GM19023 (cell line): ENCODE measurements at regions not wholly inside any gene's neighbourhood (a gene's known extent, or its start where the extent isn't known, plus 50 kb on each side); places are given as distances from the start of the nearest gene placed in this dataset.
"Not testable (repeated sequence)": the region's sequence is repeated elsewhere in the genome, so short reads cannot be mapped to it uniquely, and the experiment has no call there.

ENCODE experiments used
- ATAC-seq: cut with Tn5 transposase; IDR thresholded peaks from one replicate; pipeline ENCODE4 v1.9.1; 2021; ENCODE audit warnings: mild to moderate bottlenecking, moderate library complexity; ENCODE audit not compliant: unreplicated experiment

DNA sequence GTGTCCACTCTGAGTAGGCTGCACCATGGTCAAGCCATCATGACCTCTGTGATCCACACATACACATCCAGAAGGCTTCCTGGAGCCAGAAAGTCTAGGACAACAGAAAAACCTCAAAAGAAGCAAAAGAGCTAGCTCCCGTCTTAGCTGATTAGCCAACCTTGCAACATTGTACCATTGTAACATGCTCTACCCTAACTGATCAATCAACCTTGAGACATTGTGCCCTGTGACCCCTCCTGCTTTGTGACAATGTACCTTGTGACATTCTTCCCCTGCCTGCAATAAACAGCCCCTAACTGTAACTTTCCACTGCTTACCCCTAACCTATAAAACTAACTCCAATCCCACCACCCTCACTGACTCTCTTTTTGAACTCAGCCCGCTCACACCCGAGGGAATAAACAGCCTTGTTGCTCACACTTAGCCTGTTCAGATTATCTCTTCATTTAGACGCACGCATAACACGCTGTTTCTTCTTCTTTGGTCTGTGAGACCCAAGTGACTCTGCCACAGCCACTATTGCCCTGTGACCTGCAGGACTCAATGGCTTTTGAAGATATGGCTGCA lies 1104.6 kb downstream of the OTOL1 start:
- ATAC-seq = no peak

DNA sequence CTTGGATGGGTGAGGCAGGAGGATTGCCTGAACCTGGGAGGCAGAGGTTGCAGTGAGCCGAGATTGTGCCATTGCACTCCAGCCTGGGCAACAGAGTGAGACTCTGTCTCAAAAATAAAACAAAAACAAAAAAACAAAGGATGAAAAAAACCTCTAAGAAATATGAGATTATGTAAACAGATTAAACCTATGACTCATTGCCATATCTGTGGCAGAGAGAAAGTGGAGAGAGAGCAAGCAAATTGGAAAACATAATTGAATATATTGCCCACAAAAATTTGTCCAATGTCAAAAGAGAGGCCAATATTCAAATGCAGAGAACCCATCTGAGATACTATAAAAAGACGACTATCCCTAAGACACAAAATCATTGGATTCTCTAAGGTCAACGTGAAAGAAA lies 1106.0 kb downstream of the OTOL1 start:
- no peak for ATAC-seq

DNA sequence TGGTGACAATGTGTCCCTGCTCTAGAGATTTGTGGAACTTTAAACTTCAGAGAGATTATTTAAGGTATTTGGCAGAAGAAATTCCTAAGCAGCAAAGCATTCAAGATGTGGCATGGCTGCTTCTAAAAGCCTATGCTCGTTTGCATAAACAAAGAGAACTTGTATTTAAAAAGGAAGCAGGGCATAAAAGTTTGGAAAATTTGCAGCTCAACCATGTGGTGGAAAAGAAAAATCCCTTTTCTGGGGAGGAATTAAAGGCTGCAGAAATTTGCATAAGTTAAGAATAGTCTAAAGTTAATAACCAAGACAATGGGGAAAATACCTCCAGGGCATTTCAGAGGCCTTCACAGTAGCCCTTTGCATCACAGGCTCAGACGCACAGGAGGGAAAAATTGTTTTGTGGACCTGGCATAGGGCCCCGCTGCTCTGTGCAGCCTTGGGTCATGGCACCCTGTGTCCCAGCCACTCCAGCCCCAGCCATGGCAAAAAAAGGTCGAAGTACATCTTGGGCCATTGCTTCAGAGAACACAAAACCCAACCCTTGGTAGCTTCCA lies 1109.1 kb downstream of the OTOL1 start:
- no peak for ATAC-seq

DNA sequence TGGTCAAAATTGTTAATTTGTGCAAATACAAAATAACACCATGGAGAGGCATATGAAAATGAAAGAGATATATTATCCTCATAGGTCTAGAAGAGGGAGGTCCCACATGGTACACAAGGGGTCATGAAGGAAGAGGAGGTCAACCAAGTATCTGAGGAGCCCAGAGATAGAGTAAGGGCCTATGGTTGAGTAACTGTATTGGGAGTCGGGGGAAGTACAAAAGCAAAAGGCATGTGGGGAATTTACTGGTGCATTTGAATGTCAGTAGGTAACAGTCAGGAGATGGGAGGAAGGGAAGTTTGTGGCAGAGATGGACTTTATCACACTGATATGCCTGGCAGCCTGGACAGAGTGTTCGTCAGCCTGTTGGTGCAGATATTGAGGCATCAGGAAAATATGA lies 1113.7 kb downstream of the OTOL1 start:
- no peak for ATAC-seq

DNA sequence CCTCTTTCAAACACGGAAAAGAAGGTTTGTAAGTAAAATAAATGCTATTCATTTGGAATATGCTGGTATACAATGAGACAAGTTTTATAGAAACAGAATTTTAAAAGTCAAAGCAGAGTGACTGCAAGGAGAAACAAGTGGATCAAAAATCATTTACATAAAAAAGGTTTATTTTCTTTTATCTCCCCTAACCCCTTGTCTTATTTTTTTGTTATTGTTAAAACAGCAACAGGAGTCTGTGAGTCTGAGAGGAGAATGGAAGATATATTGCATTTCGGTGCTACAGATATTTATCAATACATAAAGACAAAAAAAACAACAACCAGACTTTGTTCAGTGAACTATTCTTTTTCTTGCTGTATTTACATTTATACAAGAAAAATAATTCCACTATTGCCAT lies 1116.4 kb downstream of the OTOL1 start:
- ATAC-seq = no peak

DNA sequence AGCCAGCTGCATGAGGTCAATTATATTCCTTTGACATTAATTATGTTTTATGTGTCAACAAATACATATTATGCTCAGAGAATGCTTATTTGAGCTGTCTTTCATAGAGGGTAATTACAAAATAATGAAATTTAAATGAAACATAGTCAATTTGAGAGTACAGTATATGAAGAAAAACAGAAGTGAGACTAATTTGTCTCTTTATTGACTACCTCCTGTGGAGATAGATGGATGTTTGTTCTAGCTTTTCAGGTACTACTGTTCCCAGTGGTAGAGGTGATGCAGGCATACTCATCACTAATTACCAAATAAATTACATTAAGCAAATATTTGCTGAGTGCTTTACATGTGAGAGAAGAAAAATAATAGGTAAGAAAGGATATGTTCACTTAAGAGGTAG lies 1129.6 kb downstream of the OTOL1 start:
- no peak for ATAC-seq

DNA sequence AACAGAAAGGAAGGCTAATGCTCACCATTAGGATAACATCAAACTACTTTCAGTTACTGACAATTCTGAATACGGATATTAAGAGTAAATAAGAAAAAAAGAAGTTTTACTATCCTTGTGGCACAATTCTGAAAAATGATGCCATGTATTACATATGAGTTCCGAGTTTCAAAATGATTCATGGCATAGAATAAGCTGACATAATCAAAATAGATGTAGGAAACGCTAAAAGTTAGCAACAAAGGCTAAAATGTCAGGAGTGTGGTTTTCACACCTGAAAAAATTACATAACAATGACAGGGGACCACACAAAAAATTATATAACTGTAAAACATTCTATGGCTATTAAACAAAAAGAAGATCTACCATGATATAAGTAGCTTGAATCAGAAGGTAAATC lies 1131.9 kb downstream of the OTOL1 start:
- ATAC-seq = no peak

DNA sequence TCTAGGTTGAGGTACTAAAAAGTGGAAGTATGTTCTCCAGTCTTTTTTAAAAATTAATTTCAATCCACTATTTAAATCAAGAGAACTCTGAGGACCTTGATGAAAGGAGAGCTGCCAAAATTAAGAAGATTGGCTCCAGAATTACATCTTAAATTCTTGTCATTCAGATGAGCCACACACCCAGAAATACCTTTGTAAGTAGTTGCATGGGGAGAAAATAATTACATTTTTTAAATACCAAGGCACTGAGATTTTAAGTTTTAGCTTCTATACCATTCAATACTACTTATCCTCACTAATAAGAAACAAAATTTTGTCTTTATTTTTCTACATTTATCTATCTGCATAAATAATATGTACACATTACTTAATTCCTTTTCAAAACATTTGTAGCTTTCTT lies 1132.8 kb downstream of the OTOL1 start:
- no peak for ATAC-seq

DNA sequence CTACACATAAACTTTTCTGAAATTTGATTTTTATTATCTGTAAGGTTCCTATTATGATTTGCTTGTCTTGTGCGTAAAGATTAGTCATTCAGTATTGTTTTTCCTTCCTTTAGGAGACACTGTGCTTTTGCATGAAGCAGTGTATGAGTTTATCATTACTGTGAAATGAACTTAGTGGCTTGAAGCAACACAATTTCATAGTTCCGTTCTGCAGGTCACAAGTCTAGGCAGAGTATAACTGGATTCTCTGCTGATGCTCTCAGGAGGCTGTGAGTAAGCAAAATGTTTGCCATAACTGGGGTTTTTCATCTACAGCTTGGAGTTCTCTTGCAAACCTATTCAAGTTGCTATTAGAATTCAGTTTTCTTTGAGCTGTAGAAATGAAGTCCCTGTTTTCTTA lies 1136.1 kb downstream of the OTOL1 start:
- ATAC-seq = no peak

DNA sequence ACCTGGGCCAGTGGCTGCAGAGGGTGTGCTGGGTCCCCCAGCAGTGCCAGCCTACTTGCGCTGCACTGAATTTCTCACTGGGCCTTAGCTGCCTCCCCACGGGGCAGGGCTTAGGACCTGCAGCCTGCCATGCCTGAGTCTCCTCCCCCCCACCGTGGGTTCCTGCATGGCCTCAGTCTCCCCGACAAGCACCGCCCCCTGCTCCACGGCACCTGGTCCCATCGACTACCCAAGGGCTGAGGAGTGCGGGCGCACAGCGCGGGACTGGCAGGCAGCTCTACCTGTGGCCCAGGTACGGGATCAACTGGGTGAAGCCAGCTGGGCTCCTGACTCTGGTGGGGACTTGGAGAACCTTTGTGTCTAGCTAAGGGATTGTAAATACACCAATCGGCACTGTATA lies 1143.6 kb downstream of the OTOL1 start:
- not testable (repeated sequence) for ATAC-seq

DNA sequence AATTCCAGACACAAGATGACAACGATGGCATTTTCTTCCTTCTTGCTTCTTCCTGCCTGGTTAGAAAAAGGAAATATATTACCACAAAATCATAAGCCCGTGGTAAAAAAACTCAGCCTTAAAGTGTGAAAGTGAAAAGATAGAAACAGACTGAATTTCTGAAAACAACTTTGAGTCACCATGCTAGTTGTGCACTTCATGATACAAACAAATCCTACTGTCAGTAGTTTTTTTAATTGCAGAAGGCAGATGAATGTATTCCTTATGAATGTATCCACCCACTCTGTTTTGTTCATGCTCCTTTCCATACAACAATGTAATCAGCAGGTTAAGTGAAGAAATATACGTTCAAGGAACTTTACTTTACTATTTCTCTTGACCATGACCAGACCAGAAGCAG lies 1144.7 kb downstream of the OTOL1 start:
- no peak for ATAC-seq

DNA sequence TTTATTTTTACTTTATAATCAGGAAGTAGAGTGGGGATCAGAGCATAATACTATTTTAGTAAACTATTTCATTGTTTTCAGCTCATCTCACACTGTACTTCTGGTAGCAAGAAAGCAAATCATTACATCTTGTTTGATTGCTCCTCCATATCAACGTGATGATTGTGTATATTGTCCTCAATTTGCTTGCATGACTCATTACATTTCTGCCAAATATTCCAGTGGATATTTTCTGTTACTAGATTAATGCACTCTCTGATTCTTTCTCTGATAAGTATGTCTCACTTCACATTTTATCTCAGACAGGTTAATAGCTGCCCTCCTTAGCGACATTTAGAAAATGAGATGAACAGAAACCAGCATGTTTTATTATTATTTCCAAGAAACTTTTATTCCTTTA lies 1145.3 kb downstream of the OTOL1 start:
- ATAC-seq = no peak

DNA sequence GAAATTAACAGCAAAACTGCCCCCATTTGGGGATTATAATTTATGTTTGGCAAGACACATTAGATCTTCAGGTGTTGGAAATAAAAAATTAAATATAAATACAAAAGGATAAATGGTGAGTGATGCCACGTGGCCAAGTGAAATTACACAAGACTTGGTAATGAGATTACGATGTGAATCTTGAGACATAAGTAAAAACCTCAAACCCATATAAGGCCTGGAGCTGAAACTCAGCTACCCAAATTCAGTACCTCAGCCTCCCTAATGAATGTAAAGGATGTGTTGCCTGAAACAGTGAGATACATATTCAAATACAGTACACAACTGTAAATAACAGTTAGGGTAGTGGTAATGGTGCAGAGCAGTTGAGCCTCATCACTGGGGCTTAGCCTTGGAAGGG lies 1146.6 kb downstream of the OTOL1 start:
- ATAC-seq = no peak

DNA sequence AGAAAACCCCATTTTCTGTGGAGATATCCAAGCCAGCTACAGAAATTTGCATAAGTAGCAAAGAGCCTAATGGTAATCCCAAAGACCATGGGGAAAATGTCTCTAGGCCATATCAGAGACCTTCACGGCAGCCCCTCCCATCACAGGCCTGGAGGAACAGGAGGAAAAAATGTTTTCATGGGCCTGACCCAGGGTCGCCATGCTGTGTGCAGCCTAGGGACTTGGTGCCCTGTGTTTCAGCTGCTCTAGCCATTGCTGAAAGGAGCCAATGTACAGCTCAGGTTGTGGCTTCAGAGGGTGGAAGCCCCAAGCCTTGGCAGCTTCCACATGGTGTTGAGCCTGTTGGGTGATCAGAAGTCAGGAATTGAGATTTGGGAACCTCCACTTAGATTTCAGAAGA lies 1150.7 kb downstream of the OTOL1 start:
- ATAC-seq = no peak

DNA sequence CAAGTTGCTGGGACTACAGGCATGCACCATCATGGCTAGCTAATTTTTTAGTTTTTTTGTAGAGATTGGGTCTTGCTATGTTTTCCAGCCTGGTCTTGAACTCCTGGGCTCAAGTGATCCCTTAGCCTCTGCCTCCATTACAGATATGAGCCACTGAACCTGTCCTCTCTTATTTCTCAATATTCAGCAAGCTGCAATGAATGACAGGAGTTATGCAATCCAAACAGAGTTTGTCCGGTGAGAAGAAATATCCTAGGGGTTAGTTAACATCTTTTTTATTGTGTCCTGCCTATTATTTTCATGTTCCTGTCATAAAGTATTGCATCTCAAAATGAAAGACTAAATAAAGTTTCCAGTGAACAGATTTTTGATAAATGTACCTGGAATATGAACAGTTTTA lies 1161.4 kb downstream of the OTOL1 start:
- ATAC-seq = no peak

DNA sequence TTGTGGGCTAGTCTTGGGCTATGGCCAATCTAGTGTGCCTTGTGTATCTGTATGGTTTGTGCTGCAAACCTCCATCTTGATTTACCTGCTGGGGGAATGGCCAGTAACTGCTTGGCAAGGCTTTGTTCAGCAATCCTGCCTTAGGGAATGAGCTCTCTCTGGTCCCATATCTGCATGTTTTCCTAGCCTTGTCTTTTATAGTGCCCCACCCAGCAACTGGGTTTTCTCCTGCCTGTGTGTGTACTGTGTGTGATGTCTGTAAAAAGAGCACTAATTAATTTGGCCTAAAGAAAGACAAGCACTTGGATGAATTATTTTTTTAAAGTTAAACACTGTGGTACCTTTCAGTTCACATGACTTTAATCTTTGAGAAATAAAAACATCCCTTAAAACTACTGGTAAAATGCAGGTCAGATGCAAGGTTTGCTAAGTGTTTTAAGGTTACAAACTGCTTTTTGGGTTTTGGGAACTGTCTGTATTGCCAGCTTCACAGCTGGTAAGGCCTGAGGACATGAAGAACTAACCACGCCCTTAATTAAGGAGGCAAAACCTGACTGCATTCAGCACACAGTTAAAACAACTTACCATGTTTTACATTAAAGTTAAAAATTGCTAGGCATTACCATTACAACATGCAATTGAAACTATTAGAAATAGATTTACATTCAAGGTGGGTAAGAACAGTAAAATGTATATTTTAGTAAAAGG lies 1169.2 kb downstream of the OTOL1 start:
- no peak for ATAC-seq

DNA sequence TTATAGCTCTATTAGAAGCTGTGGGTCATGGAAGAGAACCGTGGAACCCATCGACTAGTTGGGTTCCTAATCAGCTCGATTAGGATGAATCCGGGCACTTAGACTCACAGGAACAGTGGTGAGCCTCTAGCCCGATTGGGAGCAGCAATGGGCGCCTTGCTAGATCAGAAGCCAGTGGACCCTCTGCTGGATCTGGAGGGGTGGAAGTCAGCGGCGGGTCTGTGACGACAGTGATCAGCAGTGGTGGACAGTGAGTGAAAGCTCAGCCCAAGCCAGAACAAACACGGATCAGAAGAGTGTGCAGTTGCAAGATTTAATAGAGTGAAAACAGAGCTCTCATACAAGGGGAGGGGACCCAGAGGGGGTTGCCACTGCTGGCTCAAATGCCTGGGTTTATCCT lies 1170.2 kb downstream of the OTOL1 start:
- no peak for ATAC-seq

DNA sequence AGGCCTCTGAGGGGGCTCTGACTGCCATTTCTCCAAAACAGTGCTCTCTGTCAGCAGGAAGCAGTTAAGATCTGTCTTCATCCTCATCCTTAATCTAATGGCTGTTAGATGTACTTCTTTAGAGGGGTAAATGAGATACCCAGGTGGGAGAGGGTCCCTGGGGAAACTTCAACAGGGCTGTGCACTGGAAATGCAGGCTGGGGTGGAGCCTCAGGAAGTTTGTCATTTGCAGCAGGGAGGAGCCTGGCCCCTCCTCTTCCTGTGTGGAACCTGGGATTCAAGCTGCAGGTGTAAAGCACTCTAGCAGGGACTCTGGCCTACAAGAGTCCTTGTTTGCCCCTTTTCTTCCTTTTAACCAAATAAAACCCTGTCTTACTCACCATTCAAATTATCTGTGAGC lies 1173.6 kb downstream of the OTOL1 start:
- no peak for ATAC-seq

DNA sequence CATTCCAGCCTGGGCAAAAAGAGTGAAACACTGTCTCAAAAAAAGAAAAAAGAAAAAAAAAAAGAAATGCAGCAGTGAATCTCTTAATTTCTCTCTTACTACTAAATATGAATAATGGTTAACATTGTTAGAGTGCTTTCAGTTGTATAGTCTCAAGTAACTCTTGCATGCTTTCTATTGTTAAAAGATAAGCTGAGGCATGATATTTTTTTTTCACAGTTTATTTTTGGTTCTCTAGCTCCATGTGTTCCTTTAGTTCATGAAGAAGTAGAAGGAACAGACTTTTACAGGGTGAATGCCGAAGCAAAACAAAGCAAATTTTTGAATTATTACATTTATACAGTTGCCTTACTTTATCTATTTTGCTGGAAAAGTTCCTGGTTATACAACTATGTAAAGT lies 1180.9 kb downstream of the OTOL1 start:
- no peak for ATAC-seq

DNA sequence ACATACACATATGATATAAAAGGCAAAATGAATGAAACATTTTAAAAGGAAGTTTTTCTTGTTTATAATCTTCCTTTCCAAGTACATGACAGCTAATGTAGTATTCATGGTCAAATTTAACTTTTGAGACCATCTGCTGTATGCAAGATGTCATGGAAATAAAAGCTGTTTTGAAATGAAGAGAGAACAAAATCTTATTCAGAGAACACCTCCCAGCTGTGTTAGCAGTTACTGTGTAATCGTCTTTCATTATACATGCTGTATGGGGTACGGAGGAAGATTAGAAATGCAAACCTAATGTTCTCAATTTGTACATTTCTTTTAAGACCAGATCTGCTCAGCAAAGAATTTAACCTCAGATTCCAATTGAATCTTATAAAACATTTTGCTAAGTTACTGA lies 1182.3 kb downstream of the OTOL1 start:
- no peak for ATAC-seq

DNA sequence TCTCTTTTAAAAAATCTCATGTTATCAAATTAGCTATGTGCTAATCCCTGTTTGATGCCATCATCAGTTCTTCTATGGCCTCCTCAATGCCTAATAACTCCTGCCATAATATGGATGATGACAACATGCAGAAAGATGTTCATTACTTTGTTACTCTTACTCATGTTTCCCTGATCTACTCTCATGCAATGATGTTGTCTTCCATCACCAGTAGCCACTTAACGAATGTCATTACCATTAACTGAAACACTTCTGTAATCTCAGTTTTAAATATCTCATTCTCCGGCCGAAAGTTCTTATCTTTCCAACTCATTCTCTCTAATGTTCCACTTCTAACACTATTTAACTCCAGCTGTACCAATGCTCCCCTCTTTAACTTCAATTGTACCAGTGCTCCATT lies 1187.7 kb downstream of the OTOL1 start:
- ATAC-seq = no peak

DNA sequence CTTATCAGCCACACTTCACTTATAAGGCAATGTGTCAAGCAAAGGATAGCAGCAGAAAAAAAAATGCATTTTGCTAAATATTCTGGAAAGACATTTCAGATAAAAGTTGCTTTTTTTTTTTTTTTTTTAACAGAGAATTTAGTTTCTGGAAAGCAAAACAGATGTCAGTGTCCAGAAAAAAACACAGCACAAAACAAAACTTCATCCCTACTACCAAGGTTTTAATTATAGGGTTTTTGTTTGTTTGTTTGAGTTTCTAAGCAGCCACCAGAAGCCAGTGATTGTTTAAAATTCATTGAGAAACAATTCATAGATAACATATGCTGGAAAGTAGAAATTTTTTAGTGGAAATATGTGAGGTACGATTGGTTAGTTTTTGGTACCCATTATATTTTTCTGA lies 1202.7 kb downstream of the OTOL1 start:
- ATAC-seq = no peak

DNA sequence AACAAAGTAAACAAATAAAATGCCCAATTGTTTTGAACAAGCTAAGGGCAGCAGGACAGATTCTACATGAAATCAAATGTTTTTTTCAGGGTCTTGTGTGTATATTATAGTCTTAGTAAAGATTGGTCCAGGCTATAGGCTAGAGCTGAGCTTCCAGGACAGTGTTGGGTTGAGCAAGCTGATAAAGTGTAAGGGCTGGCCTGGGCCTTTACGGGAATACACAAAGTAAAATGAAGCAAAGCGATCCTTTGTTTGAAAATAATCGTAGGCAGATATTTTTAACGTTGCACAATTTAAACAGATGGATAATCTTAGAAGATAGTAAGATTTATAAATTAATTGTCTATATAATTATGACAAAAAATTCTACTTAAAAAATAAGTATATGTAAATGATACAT lies 1204.6 kb downstream of the OTOL1 start:
- no peak for ATAC-seq
